Stimulated activated CD4-positive, alpha-beta T cell treated with anti-CD3 and anti-CD28 coated beads, Interleukin-4, amount 100 ng/mL, for 48 hours (primary cell): ENCODE measurements at regions not wholly inside any gene's neighbourhood (a gene's known extent, or its start where the extent isn't known, plus 50 kb on each side); places are given as distances from the start of the nearest gene placed in this dataset.
"Not testable (repeated sequence)": the region's sequence is repeated elsewhere in the genome, so short reads cannot be mapped to it uniquely, and the experiment has no call there.

Experiments
- DNase-seq, 2 donors: peaks; one replicate each; pipeline ENCODE4 v3.0.0-alpha.2; 2020; ENCODE audit warnings: low read depth in 2 of 2

DNA sequence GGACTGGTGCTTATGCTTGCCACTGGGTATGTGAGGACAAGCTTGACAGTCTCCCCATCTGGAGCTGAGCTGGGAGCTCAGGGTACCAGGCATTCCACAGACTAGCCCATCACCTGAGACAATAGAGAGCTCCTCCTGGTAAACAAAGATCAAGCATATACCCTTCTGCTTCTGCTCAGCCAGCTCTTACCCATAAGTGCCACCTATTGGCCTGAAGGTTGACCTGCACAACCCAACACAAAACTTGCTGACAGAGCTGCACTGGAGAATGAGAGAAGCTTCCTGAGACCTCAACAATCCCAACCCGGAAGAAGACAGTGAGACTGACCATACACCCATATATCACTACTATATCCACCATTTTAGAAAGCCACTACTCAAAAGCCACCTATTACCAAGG, 1049.2 kb upstream of the INTU start:
- no peak for DNase-seq

DNA sequence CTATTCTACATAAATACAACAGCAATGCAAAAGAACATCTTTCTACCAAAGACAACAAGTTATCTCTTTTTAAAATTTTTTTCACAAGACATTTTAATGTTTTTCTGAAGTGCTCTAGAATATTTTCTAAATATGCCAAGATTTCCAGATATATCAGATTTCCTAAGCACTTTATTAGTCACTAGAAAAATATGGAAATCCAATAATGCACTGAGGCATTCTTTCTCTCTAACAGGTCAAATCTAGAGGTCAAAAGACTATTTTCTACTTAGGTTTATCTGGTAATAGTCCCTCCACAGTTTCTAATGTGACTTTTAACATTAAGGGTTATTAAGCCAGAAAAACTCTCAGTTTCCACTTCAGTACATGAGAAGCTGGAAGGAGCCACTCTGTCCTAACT, 1041.2 kb upstream of the INTU start:
- no peak for DNase-seq

DNA sequence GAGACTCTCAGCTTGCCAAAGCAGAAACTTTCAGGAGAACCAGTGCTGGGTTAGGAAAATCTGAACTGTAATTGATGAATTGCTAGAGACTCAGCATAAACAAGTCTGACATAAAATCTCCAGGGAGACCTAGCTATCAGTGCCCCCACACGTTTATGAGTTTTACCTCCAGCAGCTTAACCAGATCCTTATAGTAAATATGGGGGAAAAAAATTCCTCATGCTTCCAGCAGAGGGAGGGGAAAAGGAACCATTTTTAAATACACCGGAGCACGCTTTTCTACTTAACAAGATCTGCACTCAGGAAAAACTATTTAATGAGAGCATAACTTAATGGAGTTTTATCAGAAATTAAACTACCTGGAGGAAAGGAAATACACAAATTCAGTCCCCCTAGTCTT, 1040.7 kb upstream of the INTU start:
- no peak for DNase-seq

DNA sequence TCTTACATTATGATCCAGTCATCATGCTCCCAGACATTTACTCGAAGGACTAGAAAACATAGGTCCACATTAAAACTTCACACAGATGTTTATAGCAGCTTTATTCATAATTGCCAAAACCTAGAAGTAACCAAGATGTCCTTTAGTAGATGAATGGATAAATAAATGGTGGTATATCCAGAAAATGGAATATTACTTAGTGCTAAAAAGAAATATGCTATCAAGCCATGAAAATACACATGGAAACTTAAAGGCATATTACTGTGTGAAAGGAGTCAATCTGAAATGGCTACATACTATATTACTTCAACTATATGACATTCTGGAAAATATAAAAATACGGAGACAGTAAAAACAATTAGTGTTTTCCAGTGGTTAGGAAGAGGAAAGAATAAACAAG, 1039.1 kb upstream of the INTU start:
- DNase-seq, result no peak

DNA sequence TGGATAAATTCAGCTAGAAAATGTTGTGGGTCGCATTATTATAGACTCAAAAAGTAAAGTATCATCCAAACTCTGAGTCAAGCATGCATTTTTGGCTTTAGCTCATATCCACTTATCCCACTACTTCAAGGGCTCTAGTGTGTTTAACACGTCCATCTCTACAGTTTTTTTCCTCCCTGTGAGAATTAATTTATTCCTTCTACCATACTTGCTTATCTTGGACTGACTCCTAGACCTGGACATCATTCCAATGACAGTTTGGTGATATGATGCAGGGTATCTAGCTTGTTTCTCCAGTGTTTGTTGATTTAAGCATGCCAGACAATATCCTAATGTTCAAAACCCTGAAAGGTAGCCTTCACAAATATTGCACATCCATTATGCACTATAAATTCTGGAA, 1037.1 kb upstream of the INTU start:
- no peak for DNase-seq

DNA sequence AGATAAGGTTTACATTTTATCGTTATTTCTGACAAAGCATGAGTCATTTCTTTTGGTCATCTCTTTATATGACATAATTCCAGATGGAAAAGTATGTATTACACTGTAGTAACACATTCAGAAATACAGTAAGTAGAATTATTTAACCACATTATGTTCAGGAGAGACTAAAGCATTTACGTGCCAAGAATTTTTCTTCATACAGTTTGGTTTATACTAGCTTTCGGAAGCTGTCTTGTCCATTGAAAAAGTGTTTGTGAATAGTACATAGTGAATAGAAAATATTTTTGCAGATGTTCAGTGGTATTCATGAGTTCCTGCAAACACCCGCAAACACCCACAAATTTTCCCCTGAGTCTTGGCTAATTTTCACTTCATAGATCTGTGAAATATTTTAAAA, 1033.0 kb upstream of the INTU start:
- DNase-seq, result no peak

DNA sequence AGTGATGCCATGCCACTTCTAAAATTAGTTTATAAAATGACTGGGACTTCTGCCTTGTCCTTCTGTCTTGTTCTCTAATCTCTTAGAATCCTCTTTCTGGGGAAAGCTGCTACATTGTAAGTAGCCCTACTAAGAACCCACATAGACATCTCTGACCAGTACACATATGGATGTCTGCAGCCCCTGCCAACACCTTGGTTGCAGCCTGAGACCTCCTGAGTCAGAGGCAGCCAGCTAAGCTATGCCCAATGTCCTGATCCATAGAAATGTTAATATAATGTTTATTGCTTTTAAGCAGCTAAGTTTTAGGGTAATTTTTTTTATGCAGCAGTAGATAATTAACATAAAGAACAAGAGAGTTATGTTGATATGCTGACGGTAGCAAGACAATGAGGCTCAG, 1029.5 kb upstream of the INTU start:
- DNase-seq, result no peak

DNA sequence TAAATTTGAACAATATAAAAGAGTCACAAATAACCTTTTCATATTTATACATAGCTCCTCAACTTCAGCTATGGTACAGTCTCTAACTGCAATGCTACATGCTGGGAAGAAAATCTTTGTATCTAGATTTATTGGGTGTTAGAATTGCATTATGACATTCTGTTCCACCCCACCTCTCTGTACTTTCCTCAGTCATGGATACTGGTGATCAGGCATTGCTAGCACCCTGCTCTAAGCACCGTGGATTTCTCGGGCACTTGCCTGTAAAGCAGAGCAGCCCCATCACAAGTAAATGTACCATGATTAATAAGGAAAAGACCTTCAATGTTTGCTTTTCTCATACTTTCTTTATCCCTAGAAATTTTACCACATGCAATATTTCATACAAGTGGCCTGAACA, 1028.9 kb upstream of the INTU start:
- no peak for DNase-seq

DNA sequence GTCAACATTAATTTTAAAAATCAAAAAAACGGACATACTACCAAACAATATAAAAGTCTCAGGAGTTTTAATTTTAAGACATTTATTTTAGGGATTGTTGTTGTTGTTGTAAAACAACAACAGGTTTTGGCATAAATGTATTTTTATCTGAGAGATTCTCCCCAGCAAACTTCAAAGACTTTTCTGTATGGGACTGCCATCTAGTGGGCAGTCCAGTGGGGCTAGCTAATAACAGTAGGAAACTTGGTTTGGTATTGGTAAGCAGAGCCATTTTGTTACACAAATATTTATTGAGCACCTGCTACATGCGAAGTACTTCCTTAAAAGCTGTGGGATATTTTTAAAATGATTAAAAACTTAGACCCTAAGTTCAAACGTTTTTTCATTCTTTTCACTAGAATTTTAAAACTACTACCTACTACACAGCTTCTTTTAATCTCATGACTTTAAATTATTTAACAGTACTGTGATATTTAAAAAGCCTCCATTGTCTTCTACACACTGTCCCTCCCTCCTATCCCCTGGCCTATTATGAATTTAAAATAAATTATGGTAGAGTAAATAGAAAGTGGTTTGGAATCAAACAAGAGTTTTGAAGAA, 1028.4 kb upstream of the INTU start:
- DNase-seq, result no peak

DNA sequence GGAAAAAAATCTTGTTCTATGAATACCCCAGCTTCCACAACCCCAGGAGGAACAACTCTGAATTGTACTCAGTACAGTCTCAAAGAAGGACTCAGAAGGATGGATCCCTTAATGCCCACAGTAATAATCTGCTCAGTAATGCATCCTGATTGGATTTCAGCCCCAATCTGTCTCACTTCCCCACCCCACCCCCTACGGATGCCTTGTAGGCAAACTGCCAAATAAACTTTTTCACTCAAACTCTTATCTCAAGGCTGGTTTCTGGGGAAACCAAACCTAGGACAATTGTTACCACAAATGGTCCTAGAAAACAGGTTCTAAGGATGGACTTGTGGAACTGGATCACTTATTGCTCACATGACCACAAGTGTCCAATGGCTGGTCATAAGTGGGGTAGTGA, 1021.8 kb upstream of the INTU start:
- no peak for DNase-seq

DNA sequence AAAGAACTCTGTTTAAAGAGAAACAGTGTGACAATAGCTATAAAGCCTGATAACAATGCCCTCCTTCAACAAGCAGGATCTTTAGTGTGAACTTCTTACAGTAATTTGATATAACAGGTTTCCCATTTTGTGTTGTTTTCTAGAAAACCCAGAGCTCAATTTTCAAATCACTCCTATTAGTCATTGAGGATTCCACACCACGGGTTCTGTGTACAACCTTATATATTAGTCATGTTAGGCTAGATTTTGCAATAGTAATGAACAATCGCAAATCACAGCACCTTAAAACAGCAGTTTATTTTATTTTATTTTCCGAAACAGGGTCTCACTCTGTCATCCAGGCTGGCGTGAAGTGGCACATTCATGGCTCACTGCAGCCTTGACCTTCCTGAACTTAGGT, 1020.9 kb upstream of the INTU start:
- DNase-seq, result no peak

DNA sequence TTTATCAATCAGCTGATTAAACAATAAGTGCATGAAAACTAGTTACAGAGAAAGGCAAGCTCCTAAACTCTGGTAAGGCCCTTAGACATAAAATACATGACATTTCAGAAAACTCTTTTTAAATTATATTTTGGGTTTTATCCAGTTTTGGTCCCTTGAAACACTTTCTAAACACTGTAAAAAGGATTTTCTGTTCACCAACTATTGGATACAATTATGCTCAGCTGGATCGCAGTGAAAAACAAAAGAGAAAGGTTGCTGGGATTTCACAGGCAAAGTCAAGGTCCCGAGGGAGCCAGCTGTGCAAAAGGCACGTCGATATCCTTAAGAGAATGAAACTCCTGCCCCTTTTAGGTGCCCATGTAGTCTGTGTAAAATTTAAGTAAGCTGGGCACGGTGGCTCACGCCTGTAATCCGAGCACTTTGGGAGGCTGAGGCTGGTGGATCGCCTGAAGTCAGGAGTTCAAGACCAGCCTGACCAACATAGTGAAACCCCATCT, 1018.4 kb upstream of the INTU start:
- DNase-seq, result no peak

DNA sequence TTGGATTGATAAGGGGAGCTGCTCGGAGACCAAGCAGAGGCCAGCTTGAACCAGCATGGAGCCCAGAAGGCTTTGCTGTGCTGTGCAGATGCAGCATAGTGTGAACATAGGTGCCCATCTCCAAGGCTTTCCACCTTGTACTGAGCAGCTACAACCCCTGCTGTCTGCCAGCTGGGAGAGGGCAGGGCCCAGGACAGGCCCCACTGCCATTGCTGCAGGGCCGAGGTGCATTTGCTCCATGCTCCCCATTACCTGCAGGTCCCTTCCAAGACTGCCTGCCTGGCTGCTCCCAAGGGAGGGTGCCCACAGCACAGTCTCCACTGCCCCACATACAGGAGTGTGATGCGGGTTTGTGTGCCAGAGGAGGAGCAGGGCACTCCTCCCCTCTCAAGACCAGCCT, 1016.0 kb upstream of the INTU start:
- no peak for DNase-seq

DNA sequence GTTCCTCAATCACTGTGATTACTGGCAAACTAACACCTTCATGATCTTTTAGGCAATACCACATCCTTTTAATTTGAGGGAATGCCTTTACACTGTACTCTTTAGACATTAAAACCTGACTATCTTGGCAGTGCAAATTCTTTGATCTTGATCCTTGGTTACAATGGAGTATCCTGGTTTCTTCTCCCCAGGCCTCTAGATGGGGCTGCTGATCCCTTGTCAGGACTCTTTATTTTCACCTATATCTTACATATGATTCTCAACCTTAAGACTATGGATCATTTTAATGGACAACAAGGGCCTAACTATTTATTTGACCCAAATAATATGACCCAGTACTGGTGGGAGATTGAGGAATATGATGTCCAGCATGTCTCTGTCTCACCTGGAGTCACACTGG, 1005.5 kb upstream of the INTU start:
- DNase-seq, result no peak

DNA sequence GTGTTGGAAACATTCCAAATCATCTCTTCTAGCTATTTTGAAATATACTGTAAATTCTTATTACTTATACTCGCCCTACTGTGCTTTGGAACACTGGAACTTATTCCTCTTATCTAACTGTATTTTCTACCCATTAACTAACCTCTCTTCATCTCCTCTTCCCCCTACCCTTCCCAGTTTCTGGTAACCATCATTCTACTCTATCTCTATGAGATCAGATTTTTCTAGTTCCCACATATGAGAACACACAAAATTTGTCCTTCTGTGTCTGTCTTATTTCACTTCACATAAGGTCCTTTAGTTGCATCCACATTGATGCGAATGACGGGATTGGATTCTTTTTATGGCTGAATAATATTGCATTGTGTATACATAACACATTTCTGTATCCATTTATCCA, 1003.8 kb upstream of the INTU start:
- no peak for DNase-seq

DNA sequence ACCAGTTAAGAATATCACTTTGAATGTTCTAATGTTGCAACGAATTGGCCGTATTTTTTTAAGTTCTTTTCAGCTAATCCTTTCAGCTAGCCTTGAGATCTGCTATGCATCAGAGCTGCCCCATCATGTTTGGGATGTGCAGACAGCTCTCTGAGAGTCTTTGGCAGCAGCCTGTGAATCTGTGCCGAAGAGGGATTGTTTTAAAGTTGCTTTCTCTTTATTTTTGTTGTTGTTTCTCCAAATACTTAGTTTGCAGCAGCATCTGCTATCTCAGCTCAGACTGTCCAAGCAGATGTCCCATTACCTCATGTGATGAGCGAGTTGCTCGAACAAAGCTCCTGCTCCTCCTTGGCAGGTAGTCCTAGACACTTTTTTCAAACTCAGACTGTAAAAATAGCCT, 1002.5 kb upstream of the INTU start:
- no peak for DNase-seq

DNA sequence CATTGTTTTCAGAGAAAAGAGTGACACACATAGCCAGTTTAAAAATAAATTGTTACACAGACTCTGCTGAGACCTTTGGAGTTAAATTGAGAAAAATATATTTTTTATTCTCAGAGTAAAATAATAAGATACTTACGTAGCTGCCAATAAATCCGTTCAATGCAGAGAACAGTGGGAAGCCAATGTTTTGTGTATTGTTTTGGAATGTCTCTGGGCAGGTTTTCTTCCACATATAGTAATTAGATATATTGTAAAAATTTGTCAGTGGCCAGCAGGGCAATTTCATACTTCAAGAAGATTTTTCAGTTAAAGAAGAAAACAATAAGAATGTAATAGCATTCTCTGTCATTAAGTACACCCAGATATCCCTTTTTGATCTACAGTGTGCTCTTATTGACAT, 999.5 kb upstream of the INTU start:
- DNase-seq, result no peak

DNA sequence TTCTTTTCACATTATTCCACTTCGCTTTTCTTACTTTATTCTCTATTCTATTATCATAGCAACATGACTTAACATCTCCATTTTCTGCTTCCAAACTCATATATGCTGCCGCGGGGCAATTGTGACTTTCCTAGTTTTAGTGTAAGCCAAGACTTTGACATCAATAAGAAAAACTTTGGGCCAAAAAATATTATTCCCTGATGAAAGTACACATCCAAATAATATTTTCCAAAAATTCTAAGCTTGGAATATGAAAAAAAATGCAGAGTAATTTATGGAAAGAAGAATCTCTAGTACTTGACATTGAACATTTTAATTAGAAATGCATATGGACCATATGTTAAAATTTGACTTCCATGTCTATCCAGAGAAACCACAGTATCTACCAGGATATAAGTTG, 995.1 kb upstream of the INTU start:
- no peak for DNase-seq

DNA sequence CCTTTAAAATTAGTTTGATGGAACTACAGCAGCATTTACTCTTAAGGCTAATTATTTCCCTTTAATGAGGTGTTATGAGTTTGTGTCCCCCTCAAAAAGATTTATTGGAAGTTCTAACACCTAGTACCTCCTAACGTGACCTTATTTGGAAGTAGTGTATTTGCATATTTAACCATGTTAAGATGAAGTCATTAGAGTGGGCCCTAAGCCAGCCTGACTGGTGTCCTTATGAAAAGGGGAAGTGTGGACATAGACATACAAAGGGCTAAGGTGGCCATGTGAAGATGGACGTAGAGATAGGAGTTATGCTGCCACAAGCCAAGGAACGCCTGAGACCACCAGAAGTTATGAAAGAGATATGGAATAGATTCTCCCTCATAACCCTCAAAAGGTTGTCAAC, 985.4 kb upstream of the INTU start:
- DNase-seq, result no peak

DNA sequence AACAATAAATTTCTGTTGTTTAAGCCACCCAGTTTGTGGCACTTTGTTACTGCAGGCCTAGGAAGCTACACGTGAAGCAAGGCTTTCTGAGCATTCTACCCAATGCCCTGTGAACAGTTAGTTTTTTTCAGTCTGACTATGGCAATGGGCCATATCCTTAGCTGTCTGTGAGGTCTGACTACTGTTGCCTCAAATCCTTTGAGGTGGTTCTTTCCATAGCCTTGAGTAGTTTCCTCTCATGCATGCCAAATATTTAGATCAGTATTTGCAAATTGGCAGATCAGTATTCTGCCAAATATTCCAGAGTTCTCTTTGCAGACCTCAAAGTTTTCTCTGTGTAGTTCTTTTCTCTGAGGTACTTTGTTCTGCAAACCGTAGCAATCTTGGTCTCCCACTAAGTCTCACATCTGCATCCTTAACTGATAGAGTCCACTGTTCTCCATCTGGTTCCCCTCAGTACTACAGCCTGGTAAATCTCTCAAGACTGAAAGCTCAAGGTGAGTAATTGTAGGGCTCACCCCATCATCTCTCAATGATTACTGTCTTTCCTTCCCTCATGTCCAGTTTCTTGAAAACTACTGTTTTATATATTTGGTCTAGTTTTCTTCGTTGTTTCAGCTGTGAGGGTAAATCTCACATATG, 984.9 kb upstream of the INTU start:
- no peak for DNase-seq

DNA sequence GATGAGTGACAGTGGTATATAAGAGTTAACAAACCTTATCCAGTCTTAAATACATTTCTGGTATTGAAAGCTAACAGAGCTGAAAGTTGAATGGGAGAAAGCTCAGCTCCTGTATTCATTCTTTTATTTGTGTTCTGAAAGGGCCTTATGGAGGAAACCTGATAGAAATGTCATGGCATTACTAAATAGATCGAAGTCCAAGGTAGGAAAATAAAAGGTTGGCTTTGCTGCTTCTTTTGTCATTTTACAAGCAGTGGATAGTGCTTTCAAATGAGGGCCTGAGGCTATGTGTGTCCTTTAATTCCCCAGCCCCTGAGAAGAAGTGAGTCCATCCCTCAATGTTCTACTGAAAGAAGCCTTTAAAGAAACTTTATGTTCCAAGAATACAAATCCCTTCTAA, 974.3 kb upstream of the INTU start:
- DNase-seq, result no peak

DNA sequence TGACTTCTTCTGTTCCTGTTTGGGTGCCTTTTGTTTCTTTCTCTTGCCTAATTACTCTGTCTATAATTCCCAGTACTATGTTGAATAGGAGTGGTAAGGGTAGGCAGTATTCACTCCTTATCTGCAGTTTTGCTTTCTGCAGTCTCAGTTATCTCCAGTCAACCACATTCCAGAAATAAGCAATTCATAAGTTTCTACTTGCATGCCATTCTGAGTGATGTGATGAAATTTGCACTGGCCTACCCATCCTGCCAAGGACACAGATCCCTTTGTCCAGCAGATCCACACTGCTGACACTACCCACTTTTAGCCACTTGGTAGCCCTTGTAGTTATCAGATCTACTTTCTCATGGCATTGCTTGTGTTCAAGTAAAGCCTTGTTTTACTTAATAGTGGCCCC, 971.6 kb upstream of the INTU start:
- no peak for DNase-seq

DNA sequence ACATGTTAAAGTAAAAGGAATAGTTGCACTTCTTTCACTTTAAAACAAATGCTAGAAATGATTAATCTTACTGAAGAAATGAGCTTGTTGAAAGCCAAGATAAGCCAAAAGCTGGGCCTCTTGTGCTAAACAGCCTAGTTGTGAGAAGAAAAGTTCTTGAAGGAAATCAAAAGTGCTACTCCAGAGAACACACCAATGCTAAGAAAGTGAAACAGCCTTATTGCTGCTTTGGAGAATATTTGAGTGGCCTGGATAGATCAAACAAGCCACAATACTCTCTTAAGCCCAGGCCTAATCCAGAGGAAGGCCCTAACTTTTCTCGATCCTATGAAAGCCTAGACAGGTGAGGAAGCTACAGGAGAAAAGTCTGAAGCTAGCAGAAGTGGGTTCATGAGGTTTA, 967.9 kb upstream of the INTU start:
- no peak for DNase-seq

DNA sequence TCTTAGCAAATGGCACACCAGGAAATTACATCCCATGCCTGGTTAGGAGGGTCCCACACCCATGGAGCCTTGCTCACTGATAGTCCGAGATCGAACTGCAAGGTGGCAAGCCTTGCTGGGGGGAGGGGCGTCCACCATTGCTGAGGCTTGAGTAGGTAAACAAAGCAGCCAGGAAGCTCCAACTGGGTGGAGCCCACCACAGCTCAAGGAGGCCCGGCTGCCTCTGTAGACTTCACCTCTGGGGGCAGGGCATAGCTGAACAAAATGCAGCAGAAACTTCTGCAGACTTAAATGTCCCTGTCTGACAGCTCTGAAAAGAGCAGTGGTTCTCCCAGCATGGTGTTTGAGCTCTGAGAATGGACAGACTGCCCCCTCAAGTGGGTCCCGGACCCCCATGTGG, 962.7 kb upstream of the INTU start:
- DNase-seq, result not testable (repeated sequence)
